Transverse colon (tissue), 4 donors: ENCODE measurements at regions not wholly inside any gene's neighbourhood (a gene's known extent, or its start where the extent isn't known, plus 50 kb on each side); places are given as distances from the start of the nearest gene placed in this dataset.

Experiments
- DNase-seq: peaks from one replicate; pipeline ENCODE4 v3.0.0-alpha.2; 2019
- H3K27ac ChIP-seq, 4 donors: fragments of 200-600 bp; sonication (generic); 2 replicates each; pipeline ENCODE4 v1.5.1; 2016 to 2018; ENCODE audit warnings: inconsistent platforms in 4 of 4
- H3K27me3 ChIP-seq: fragments of 200-600 bp; sonication (generic); 2 replicates; pipeline ENCODE4 v1.5.1; 2017; ENCODE audit warnings: inconsistent platforms
- H3K36me3 ChIP-seq, 4 donors: fragments of 200-600 bp; sonication (generic); 2 replicates each; pipeline ENCODE4 v1.5.1; 2017 to 2019; ENCODE audit warnings: inconsistent platforms in 4 of 4
- H3K4me1 ChIP-seq, 4 donors: fragments of 200-600 bp; sonication (generic); 2 replicates each; pipeline ENCODE4 v1.5.1; 2017 to 2020; ENCODE audit warnings: inconsistent platforms in 4 of 4
- H3K4me3 ChIP-seq, 4 donors: fragments of 200-600 bp; sonication (generic); 1 replicate in 1 of 4; 2 replicates in 3 of 4; pipeline versions ENCODE4 v1.5.1 to v1.6.1; 2017 to 2019; ENCODE audit warnings: inconsistent platforms in 4 of 4
- H3K9me3 ChIP-seq, 2 donors: fragments of 200-600 bp; sonication (generic); 2 replicates each; pipeline ENCODE4 v1.5.1; 2017 to 2019; ENCODE audit warnings: inconsistent platforms in 2 of 2
- EP300 ChIP-seq: sonication (generic); formaldehyde crosslinking; IDR thresholded peaks from one replicate; pipeline ENCODE4 v1.6.1; 2017; ENCODE audit warnings: antibody characterized with exemption, low read depth
- POLR2A ChIP-seq: fragments of 450-650 bp; IDR thresholded peaks from one replicate; pipeline ENCODE4 v1.6.1; 2016; ENCODE audit warnings: antibody characterized with exemption, mild to moderate bottlenecking, moderate library complexity
- POLR2AphosphoS5 ChIP-seq, 3 donors: sonication (generic); formaldehyde crosslinking; IDR thresholded peaks; one replicate each; pipeline ENCODE4 v1.6.1; 2016; ENCODE audit warnings: antibody characterized with exemption in 3 of 3
- WGBS, 2 donors: methylation state at CpG; one replicate each; pipeline ENCODE4 v1.1.5; 2018; ENCODE audit warnings: low coverage in 1 of 2; 5-methylcytosine and 5-hydroxymethylcytosine counted together
- in situ Hi-C, 4 donors: fragments of 200-750 bp; cut with MboI; loops; one replicate each; pipeline versions ENCODE4 v1.15.0 to v1.15.1; 2017; ENCODE audit warnings: low sequenced_read_pairs in 3 of 4, low pct_ligation_motif_present in 1 of 4, low pct_unique_long_range_greater_than_20kb in 1 of 4
- intact Hi-C: fragments of 100-400 bp; cut with DNase I; formaldehyde crosslinking; loops from one replicate; pipeline ENCODE4 v1.15.1; 2023; ENCODE audit warnings: low total_unique reads
- TF ChIP-seq, protein P1 (sequence below), 5 experiments: fragments of 200-600 bp in 3 of 5; fragments of 450-650 bp in 2 of 5; sonication (generic) in 3 of 5; IDR thresholded peaks; 1 replicate in 2 of 5; 2 replicates in 3 of 5; pipeline ENCODE4 v1.5.1; 2016 to 2017; ENCODE audit warnings: antibody characterized with exemption in 5 of 5, inconsistent platforms in 3 of 5, mild to moderate bottlenecking in 2 of 5, moderate library complexity in 1 of 5

DNA sequence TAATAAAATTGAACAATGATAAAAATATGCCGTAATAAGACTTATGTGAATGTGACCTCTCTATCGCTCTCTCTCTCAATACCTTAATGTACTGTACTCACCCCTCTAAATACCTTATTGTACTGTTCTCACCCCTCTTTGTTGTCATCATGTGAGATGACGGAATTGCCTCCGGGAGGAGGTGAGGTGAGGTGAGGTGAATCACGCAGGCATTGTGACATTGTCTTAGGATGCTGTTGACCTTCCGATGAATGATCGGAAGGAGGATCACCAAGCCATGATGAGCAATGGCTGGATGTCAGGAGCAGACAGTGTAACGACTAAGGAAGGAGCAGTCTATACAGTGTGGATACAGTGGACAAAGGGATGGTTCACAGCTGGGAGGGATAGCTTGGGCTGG lies 87.4 kb upstream of the FAM20C start:
- TF ChIP-seq EP300, result no peak
- TF ChIP-seq, protein P1, sequence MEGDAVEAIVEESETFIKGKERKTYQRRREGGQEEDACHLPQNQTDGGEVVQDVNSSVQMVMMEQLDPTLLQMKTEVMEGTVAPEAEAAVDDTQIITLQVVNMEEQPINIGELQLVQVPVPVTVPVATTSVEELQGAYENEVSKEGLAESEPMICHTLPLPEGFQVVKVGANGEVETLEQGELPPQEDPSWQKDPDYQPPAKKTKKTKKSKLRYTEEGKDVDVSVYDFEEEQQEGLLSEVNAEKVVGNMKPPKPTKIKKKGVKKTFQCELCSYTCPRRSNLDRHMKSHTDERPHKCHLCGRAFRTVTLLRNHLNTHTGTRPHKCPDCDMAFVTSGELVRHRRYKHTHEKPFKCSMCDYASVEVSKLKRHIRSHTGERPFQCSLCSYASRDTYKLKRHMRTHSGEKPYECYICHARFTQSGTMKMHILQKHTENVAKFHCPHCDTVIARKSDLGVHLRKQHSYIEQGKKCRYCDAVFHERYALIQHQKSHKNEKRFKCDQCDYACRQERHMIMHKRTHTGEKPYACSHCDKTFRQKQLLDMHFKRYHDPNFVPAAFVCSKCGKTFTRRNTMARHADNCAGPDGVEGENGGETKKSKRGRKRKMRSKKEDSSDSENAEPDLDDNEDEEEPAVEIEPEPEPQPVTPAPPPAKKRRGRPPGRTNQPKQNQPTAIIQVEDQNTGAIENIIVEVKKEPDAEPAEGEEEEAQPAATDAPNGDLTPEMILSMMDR (IDR thresholded peaks at IDR 0.05), result no peak
- TF ChIP-seq POLR2AphosphoS5 (IDR thresholded peaks at IDR 0.05), result no peak
- no peak for TF ChIP-seq POLR2A
- Histone ChIP-seq H3K27ac (no peak overlapping the region), H3K4me3 (no peak overlapping the region), H3K4me1 (no peaks in the 10 kb centered on the region), H3K9me3 (no peaks in the 10 kb centered on the region), H3K36me3 (no peaks in the 10 kb centered on the region), H3K27me3 (no peaks in the 10 kb centered on the region)
- 80 to 91% methylated on average over 8 of the region's 8 CpGs for WGBS, 2 donors
- DNase-seq, result no peak
- in situ Hi-C loops (no loop called here), intact Hi-C loops (no loop called here)

DNA sequence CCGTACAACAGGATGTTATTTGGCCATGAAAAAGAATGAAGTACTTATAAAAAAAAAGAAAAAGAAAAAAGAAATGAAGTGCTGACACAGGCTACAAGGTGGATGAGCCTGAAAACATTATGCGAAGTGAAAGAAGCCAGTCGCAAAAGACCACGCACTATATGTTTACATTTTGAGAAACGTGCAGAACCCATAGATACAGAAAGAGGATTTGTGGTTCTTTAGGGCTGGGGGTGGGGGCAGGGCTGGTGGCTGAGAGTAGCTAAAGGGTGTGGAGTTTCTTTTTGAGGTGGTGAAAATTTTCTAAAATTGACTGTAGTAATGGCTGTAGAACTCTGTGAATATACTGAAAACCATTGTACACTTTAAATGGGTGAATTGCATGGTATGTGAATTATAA lies 86.0 kb upstream of the FAM20C start:
- DNase-seq, result no peak
- no peak overlapping the region for H3K4me3 ChIP-seq

DNA sequence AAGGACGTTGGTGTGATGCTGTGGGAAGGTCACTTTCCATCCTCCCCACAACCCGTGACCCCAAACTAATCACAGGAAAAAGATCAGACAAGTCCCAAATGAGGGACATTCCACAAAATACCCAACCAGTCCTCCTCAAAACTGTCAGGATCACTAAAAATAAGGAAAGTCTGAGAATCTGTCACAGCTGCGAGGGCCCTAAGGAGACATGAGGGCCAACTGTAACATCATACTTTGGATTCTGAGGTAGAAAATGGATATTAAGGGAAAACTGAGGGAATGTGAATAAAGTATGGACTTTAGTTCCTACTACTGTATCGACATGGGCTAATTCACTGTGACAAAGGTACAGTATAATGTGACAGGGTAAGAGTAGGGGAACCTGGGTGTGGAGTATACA lies 85.1 kb upstream of the FAM20C start:
- Histone ChIP-seq H3K4me3 (no peak overlapping the region), H3K4me1 (no peaks in the 10 kb centered on the region), H3K27ac (no peak overlapping the region), H3K36me3 (no peaks in the 10 kb centered on the region), H3K9me3 (peaks cover 0 to 9% of the 10 kb centered on the region in 2 donors), H3K27me3 (no peaks in the 10 kb centered on the region)
- 80 to 96% methylated on average over 2 to 4 of the region's 4 CpGs for WGBS, 2 donors
- in situ Hi-C loops, result no loop called here
- DNase-seq, result no peak
- TF ChIP-seq POLR2A (no peak), EP300 (no peak), POLR2AphosphoS5 (IDR thresholded peaks at IDR 0.05) (no peak)
- TF ChIP-seq, protein P1 (IDR thresholded peaks at IDR 0.05), result no peak
- intact Hi-C loops, result no loop called here

More for the DNA sequence above, 86.0 kb upstream of the FAM20C start:
- 45 to 57% methylated on average over 5 of the region's 5 CpGs for WGBS, 2 donors
- intact Hi-C loops, result no loop called here
- Histone ChIP-seq H3K27me3 (no peaks in the 10 kb centered on the region), H3K27ac (no peak overlapping the region), H3K9me3 (peaks cover 0 to 2% of the 10 kb centered on the region in 2 donors), H3K36me3 (no peaks in the 10 kb centered on the region), H3K4me1 (no peaks in the 10 kb centered on the region)
- TF ChIP-seq EP300 (no peak), POLR2A (no peak), POLR2AphosphoS5 (IDR thresholded peaks at IDR 0.05) (no peak)
- TF ChIP-seq, protein P1 (IDR thresholded peaks at IDR 0.05), result no peak
- in situ Hi-C loops, result no loop called here

DNA sequence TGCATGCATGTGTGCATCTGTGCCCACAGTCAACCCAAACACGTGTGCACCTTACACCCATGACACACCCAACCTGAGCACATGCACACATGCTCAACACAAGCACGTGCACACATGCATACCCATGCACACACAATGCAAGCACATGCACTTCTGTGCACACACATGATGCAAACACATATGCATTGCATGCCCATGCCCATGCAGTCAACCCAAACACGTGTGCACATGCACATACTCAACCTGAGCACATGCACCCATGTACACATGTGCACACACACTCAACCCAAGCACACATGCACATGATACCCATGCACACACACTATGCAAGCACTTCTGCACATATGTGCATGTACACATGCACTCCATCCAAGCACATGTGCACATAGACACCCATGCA lies 84.5 kb upstream of the FAM20C start:
- intact Hi-C loops, result no loop called here
- no peak for TF ChIP-seq EP300
- TF ChIP-seq, protein P1 (IDR thresholded peaks at IDR 0.05), result no peak
- TF ChIP-seq POLR2AphosphoS5 (IDR thresholded peaks at IDR 0.05), result no peak
- no peak for TF ChIP-seq POLR2A
- in situ Hi-C loops, result no loop called here
- WGBS, 2 donors, result 92% methylated on average over 3 of the region's 3 CpGs; no CpG with 5 or more reads in 1 of the 2 donors
- H3K9me3 ChIP-seq, result peaks cover 0 to 9% of the 10 kb centered on the region in 2 donors
- H3K4me1 ChIP-seq, result no peaks in the 10 kb centered on the region
- H3K4me3 ChIP-seq, result no peak overlapping the region
- H3K27ac ChIP-seq, result no peak overlapping the region
- no peaks in the 10 kb centered on the region for H3K36me3 ChIP-seq
- no peaks in the 10 kb centered on the region for H3K27me3 ChIP-seq
- no peak for DNase-seq
